Endothelial cell of hepatic sinusoid (primary cell): ENCODE measurements at regions not wholly inside any gene's neighbourhood (a gene's known extent, or its start where the extent isn't known, plus 50 kb on each side); places are given as distances from the start of the nearest gene placed in this dataset.

Source experiments
- in situ Hi-C: cut with HindIII; loops from 2 replicates; pipeline ENCODE4 v1.10.0; 2017; ENCODE audit warnings: low sequenced_read_pairs

DNA sequence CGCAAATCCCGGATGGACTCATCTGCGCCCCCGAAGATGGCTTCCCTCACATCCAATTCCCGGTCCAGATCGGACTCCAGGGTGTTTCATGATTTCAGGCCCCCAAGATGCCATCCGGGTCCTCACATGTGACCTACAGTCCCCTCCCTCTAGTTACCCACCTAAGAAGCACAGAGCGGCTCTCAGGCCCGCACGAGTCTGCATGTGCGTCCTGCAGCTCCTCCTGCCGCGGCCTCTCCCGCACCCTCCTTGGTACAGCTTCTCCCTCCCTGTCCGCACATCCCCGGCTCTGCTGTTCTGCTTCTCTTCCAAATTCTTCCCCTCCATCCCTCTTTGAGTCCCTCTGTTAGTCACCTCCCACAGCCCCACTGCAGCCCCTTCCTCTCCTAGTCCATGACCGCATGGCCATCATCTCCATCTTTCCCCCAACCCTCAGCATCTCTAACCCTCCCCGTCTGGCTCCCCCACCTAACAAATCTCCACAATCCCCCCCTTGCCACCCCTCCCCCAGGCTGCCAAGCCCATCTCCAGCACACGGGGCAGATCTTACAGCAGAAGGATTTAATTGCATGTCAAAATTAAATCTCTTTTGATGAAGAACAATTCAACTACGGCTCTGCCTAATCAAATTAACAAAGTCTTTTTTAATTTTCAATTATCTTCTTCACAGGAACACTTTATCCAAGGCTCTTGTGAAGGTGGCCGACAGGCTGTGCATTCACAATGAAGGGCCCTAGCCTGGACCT is 231.0 kb downstream of the RBFOX3 start:
- in situ Hi-C loops = no loop called here

DNA sequence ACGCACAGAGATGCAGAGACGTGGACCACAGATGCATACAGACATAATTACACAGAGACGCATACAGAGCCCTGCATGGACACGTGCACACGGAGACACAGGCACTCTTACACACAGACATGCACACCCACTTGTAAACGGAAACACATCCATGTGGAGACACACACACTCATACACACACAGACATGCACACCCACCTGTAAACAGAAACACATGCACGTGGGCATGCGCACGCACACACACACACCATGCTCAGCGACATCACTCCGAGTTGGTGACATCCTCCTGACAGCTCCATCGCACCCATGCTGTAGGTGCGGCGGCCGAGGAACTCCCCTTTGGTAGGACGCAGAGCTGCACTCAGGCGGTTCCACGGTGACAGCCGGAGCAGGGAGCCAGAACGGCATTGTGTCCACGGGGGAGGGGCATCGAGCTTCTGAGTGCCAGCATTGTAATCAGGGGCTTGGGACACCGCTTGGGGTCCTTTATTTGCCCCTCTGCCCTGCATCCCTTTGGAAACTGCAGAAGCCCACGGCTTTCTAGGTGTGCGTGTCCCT is 233.5 kb downstream of the RBFOX3 start:
- in situ Hi-C loops = no loop called here

DNA sequence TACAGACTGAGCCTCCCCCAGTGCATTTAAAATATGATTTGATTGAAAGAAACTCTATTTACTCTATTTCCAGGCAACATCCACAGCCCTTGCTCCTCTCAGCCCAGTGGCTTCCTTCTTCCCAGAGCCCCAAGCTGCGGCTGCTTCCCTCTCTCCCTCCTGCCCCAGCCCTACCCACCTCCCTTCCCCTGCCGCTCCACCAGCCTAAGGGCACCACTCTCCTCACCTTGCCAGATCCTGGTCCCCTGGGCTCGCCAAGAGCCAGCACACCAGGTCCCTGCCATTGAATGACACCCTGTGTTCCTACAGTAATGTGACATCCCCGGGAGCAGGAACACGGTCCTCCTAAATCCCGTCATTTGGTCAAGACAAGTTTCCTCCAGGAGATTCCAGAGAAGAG is 236.0 kb downstream of the RBFOX3 start:
- in situ Hi-C loops = loop anchor here (5.0 kb wide), 1 partner anchor 88 kb away; no protein-coding TSS in a partner anchor

DNA sequence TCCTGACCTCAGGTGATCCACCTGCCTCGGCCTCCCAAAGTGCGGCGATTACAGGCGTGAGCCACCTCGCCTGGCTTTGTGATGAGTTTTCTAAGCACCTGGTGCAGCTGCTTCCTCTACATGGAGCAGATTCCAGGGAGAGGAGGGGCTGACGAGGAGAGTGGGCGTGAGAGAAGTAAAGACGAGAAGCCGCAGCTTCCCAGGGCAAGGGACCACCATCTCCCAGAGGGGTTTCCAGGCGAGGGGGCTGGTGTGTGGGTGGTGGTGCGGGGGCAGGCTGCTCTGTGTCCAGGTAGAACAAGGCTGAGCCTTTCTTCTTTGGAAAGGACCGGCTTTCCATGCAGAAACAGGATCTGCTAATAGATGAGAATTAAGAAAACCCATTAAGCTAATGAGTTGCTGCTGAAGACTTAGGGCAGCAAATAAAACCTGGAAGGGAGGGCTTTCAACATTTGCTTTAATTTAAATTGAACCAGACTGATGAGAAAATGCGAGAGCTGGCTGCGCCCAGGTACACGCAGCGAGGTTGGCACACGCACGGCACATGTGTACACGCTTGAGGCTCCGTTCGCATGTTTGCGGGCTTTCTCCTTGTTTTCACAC is 236.7 kb downstream of the RBFOX3 start:
- in situ Hi-C loops = loop anchor here (5.0 kb wide), 1 partner anchor 87 kb away; no protein-coding TSS in a partner anchor

DNA sequence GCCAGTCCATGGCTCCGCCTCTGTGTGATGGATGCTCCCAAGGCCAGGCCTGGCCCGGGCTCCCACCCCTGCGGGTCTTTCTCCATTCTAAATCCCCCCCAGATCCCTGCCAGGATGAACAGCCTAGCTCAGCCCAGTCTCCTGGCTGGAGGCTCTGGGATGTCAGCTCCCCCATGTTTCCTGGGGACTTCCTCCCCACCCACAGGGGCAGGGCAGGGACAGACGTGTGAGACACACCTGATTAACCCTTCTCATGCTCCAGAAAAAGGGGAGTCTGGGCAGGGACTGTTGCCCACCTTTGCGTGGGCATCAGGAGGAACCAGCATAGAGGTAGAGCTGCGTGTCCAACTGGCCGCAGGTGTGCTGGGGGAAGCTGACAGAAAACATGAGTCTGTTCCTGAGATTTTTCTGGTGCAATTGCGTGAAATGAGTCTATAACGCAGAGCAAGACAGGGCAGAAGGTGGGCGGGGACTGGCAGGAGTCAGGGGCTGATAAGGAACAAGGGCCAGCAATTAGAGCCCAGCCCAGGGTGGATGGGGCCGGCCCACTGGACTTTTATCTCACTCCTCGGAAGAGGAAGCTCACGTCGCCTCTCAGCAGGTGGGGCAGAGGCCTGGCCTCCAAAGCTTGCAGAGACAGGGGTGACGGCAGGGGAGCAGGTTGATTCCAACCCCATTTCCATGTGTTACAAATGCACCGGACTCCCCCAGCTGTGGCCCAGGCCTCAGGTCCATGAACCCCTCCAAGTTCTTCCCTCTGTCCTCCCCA is 238.2 kb downstream of the RBFOX3 start:
- in situ Hi-C loops = loop anchor here (5.0 kb wide), 1 partner anchor 85 kb away; no protein-coding TSS in a partner anchor

DNA sequence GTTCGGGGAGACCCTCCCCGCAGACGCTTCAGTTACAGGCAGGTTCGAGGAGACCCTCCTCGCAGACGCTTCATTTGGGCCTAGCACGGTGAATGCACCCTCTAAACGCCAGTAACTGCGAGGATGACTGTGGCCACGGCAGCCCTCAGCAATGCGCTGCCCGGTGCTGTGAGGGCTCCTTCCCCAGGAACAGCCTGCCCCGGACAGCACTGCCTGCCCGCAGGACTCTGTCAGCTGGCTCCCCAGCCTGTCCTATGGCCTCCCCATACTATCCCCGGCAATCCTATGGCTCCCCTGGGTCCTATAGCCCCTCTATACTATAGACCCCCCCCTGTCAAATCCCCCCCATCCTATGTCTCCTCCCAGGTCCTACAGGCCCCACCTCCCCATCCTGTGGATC is 238.9 kb downstream of the RBFOX3 start:
- in situ Hi-C loops = loop anchor here (5.0 kb wide), 1 partner anchor 85 kb away; no protein-coding TSS in a partner anchor

DNA sequence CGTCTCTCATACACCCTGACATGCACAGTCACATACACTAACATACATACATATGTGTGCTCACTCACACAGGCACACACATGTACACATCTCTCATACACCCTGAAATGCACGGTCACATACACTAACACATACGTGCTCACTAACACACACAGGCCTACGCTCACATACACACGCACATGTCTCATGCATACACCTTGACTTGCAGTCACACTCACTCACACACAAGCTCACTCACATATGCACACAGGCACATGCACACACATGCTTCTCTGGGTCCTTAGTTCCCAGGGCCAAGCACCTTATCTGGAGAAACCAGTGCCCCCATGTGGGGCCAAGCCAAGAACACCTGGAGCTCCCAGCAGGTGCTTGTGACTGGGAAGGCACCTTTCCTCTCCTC is 240.3 kb downstream of the RBFOX3 start:
- in situ Hi-C loops = loop anchor here (5.0 kb wide), 1 partner anchor 83 kb away; no protein-coding TSS in a partner anchor

DNA sequence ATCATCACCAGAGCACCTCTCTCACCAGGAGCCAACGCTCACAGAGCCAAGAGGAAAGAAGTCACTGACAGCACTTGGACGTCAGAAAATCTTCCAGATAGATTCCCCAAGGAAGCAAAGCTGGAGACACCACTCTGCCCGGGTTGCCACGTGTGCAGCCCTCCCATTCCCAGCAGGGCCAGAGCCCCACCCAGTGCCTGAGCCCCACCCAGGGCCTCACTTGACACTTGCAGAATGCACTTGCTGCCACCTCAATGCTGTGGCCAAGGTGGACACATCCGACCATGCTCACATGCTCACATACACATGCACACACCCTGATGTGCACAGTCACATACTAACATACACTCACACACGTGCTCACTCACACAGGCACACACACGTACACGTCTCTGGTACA is 240.7 kb downstream of the RBFOX3 start:
- in situ Hi-C loops = loop anchor here (5.0 kb wide), 1 partner anchor 83 kb away; no protein-coding TSS in a partner anchor

DNA sequence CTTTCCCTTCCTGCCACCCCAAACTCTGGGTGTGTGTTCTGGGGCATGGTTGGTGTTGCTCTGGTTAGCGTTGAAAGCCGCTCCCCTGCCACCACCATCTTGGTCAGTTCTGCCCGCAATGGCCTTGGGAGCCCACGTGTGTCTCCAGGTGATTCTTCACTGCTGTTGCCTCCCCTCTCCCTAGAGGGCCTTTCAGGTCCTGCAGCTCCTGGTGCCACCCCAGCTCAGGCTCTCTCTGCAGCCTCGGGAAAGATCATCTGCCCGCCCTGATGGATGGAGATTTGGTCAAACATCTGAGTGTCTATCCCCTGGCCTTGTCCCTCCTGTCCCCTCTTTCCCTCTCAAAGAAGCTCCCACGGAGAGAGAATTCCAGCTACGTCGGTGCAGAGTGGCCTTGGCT is 241.3 kb downstream of the RBFOX3 start:
- in situ Hi-C loops = no loop called here

DNA sequence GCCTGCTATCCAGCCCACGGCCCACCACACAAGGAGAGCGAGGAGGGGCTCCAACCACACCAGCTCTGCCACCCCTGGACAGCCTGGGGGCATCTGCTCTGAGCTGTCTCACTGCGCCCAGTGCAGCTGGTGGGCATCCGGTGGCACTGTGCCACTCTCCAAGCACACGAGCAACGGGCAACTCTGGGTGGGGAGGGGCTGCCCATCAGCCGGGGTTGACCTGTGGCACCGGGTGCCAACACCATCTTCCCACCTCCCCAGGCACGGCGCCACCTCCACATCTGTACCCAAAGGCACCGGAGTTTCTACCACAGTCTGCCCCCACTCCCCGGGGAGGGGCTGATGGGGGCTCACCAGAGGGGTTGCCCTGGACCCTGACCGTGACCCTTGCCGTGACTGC is 241.8 kb downstream of the RBFOX3 start:
- in situ Hi-C loops = no loop called here

DNA sequence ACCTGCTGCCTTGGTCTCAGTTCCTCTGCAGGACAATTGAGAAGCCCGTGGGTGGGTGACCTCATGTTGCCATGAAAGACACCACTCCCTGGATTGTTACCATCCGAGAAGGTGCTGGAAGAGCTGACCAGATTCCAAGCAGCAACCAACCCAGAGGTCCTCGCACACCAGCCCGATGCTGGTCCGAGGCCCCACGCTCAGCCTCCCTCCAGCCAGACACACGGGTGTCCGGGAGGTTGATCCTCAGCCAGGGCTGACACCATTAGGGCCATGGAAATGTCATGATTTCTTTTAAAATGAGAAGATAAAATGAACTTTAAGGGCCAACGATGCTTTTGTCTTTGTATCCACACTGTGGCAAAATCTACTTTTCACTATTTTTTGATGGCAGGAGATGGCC is 242.3 kb downstream of the RBFOX3 start:
- in situ Hi-C loops = no loop called here

DNA sequence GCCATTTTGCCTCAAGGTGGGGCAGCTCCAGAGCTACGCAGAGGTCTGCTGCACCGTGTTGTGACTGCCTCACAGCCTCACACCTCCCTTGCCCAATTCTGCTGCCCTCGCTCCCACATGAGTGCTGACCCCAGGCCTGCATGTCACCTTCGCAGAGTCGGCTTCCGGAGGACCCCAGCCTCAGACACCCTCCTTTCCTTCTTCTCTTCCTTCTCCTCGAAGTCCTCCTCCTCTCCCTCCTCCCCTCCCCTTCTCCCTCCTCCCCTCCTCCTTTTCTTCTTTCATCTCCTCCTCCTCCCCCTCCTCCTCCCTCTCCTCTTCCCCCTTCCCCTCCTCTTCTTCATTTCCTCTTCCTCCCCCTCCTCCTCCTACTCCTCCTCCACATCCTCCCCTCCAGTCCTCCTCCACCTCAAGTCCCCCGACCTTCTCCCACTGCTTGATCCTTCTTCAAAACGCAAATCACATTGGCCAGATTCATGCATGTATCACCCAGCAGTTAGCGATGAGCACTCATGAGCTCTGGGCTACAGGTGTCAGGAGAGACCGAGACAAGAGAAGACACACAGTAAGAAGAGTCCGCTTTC is 243.8 kb downstream of the RBFOX3 start:
- in situ Hi-C loops = no loop called here

DNA sequence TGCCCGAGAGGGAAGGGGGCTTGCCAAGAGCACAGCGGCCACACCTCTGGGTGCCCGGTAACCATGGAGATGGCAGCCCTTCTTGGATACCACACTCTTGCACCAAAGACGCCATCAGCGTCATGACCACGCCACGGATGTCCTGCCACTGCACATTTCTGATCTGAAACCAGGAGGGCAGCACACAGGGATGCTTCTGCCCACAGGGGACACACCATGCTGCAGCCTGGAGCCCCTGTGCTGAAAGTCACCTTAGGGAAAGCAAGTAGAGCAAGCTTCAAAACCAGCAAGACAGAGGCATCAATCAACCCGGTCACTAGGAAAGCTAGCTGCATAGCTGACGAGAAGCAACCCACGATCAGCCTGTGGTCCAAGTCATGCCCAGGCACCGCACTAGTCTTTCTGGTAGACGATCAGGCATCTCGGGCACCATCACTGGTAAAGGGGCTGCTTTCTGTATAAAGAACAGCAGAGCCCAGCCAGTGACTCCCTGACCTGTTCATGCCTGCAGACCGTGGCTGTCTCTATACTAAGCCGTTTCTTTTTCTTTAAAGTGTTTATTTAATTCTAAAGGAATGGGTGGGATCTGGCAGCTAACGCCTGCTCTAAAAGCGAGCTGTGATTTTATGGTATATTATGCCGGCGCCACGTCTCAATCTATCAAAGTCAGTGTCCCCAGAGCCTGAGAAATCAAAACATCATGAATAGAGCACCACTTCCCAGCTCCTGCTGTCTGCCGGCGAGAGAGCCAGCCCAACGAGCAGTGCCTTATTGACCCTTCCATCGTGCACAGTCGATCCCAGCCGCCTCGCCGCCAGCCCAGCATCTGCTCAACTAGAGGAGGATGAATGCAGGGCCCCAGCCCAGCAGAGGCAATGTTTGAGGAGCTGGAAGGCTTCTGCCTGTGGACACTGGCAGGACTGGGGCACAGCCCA is 244.7 kb downstream of the RBFOX3 start:
- in situ Hi-C loops = no loop called here

DNA sequence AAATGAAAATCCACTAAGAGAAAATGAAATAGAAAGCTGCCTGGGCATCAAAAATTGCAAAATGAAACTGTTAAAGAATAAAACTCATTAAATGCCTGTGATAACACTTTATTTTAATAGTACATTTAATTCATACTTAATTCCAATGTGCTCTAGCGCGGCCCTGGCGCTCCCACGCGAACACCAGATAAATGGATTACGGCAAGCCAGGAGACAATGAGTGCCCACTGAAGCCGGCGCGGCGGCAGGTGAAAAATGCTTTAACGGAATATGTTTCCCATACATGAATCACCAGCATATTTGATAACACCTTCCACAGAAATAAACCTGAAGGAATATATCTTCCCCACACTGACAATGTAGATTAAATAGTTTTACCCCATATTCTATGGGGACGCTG is 245.5 kb downstream of the RBFOX3 start:
- in situ Hi-C loops = no loop called here

DNA sequence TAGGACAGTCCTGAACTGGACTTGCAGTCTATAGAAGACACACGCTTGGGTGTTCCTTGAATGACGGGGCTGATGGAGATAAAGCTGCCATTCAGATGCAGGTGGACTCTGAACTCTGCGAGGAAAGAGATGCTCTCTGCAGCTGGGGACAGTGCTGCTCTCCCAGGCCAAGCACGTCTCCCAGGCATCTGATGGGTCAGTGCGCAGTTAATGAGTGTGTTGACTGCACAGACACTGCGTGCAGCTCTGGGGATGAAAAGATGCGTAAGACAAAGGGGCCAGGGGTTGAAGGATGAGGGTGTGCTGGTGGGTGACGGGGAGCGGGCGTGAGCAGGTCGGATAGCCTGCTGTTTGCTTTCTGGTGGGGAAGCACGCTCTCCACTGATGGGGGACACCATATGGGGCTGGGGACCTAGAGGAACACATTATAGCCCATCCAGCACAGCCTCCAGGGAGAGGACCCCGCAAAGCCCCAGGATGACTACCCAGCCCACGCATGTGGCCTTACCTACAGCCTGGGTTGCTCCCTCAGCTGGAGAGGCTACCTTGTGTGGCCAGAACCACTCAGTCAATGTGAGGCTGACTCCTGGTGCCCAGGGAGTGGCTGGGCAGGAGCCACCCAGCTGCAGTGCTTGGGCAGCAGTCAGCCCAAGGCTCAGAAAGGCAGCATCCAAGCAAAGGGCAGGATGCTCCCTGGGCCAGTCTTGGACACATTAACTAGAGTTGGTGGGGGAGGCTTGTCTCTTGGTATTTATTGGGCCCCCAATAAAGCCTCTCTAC is 246.3 kb downstream of the RBFOX3 start:
- in situ Hi-C loops = no loop called here

DNA sequence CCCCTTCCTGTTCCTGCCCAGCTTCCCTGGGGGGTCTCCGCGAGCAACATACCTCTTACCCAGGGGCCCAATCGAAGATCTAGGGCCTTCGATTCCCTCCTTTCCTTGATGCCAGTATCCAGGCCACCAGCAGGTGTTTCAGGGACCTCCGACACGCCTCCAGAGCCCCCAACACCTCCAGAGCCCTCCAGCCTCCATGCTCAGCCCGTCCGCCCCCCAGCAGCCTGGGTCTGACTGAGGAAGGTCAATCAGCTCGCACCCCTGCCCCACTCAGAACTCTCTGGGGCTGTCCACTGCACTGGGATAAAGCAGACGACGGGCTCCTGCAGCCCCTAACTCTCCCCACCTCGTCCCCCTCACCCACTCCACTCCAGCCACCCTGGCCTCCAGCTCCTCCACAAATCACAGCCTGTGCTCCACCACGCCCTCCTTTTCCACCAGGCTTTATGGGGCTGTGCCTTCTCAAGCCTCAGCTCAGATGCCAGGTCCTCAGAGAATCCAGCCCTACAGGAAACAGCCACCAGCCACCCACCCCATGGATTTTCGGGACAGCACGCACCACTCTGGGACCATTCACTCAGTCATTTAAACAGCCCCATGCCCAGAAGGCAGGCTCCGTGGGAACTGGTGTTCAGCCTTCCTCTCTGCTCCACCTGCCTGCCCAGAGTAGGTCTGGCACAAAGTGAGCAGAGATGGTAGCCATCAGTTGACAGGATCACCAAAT is 247.1 kb downstream of the RBFOX3 start:
- in situ Hi-C loops = no loop called here

DNA sequence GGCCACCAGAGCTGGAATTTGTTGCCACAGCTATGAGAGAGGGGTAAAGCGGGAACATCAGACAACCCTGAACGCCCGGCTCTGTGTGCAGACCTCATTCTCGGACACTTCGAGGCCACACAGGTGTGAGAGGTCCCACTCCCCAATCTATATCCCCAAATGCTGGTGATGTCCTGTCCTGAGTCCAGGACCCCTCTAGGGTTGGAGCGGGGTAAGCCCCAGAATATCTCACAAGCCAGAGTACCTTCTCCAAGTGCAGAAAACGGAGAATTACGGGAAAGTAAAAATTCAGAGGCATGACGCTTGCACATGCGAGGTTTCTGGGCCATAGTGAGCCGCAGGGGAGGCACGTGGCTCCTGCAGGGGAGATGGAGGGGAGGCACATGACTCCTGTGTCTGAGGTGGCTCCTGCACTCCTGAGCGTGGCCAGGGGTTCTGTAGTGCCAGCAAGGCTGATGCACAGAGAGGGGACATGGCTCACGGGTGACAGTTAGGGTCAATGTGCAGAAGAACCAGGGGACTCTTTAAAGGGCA is 248.0 kb downstream of the RBFOX3 start:
- in situ Hi-C loops = no loop called here
